ENCODE measurements at regions not wholly inside any gene's neighbourhood (a gene's known extent, or its start where the extent isn't known, plus 50 kb on each side); places are given as distances from the start of the nearest gene placed in this dataset.

GRCh38 chr2:138269765-138270164 lies 231.8 kb upstream of the SPOPL start:
- no peak overlapping the region for H3K27ac ChIP-seq (ENCODE audit: low read depth in 1 of 2, low read length in 2 of 2)

DNA sequence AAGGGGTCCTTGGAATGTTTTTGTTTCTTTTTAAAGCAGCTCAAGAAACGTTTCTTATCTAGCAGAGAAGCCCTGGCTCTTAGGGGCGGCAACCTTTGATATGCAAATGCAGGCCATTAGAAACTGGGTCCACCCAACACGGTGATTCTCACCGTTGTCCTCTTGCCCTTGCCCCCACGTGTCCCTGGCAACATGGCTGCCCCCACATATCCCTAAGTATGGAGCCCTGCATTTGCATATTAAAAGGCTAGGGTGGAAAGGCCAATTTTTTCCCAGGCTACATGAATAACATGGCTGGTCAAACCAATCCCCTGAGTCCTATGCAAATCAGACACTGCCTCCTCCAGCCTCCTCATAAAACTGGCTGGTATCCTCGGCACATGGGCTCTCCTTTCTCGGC lies 230.1 kb upstream of the SPOPL start:
- Histone ChIP-seq H3K79me2 (ENCODE audit: insufficient read depth, low read length) (no peaks in the 10 kb centered on the region), H3K27me3 (ENCODE audit: control insufficient read depth in 2 of 2, insufficient read depth in 2 of 2, low read length in 2 of 2) (no peaks in the 10 kb centered on the region), H3K27ac (ENCODE audit: low read depth in 1 of 2, low read length in 2 of 2) (no peak overlapping the region), H3K4me2 (replicated peaks; ENCODE audit: extremely low read depth, low read length, poor library complexity, severe bottlenecking) (no peak overlapping the region), H3K9ac (ENCODE audit: insufficient read depth, low read length, poor library complexity, severe bottlenecking) (no peak overlapping the region), H4K20me1 (ENCODE audit: insufficient read depth, low read length) (no peaks in the 10 kb centered on the region), H3K4me3 (replicated peaks in 1 of 3; ENCODE audit: low read depth in 2 of 3, low read length in 3 of 3) (no peak overlapping the region), H2AFZ (ENCODE audit: insufficient read depth, low read depth, low read length, poor library complexity, severe bottlenecking) (no peak overlapping the region), H3K9me3 (replicated peaks in 1 of 2; ENCODE audit: control insufficient read depth in 1 of 2, insufficient read depth in 1 of 2, low read length in 2 of 2) (no peaks in the 10 kb centered on the region), H3K36me3 (replicated peaks in 1 of 2; ENCODE audit: control insufficient read depth in 1 of 2, insufficient read depth in 2 of 2, low read length in 2 of 2) (no peaks in the 10 kb centered on the region), H3K4me1 (ENCODE audit: control insufficient read depth in 1 of 2, insufficient read depth in 2 of 2, low read length in 2 of 2) (no peaks in the 10 kb centered on the region)
- peaks cover 0 to 2% (median 1%) of the 10 kb centered on the region in 7 donors for H3K9me3 Mint-ChIP-seq
- H3K4me3 Mint-ChIP-seq: no peak overlapping the region
- H3K4me1 Mint-ChIP-seq: no peaks in the 10 kb centered on the region
- DNase-seq: no peak
- H3K27ac Mint-ChIP-seq: no peak overlapping the region
- TF ChIP-seq CTCF (IDR thresholded peaks at IDR 0.05): no peak
- intact Hi-C loops (cut with micrococcal nuclease): no loop called here
- H3K36me3 Mint-ChIP-seq: no peaks in the 10 kb centered on the region
- H3K27me3 Mint-ChIP-seq (ENCODE audit: low read depth in 3 of 3): no peaks in the 10 kb centered on the region
- 50% methylated on average over 2 of the region's 7 CpGs for WGBS (ENCODE audit: insufficient coverage)

More at GRCh38 chr2:138269765-138270164, 231.8 kb upstream of the SPOPL start:
- WGBS (ENCODE audit: insufficient coverage): no CpG with 5 or more reads among the region's 1 CpG
- Mint-ChIP-seq H3K4me3 (no peak overlapping the region), H3K4me1 (no peaks in the 10 kb centered on the region), H3K27me3 (ENCODE audit: low read depth in 3 of 3) (no peaks in the 10 kb centered on the region), H3K36me3 (no peaks in the 10 kb centered on the region), H3K9me3 (peaks cover 0 to 11% (median 2%) of the 10 kb centered on the region in 7 donors), H3K27ac (no peak overlapping the region)
- H3K9ac ChIP-seq (ENCODE audit: insufficient read depth, low read length, poor library complexity, severe bottlenecking): no peak overlapping the region
- no peaks in the 10 kb centered on the region for H3K9me3 ChIP-seq (replicated peaks in 1 of 2; ENCODE audit: control insufficient read depth in 1 of 2, insufficient read depth in 1 of 2, low read length in 2 of 2)
- no peaks in the 10 kb centered on the region for H3K27me3 ChIP-seq (ENCODE audit: control insufficient read depth in 2 of 2, insufficient read depth in 2 of 2, low read length in 2 of 2)
- H4K20me1 ChIP-seq (ENCODE audit: insufficient read depth, low read length): no peaks in the 10 kb centered on the region
- no peak overlapping the region for H3K4me3 ChIP-seq (replicated peaks in 1 of 3; ENCODE audit: low read depth in 2 of 3, low read length in 3 of 3)
- no peaks in the 10 kb centered on the region for H3K79me2 ChIP-seq (ENCODE audit: insufficient read depth, low read length)
- no peaks in the 10 kb centered on the region for H3K4me1 ChIP-seq (ENCODE audit: control insufficient read depth in 1 of 2, insufficient read depth in 2 of 2, low read length in 2 of 2)
- TF ChIP-seq CTCF (IDR thresholded peaks at IDR 0.05): no peak
- no peak overlapping the region for H3K4me2 ChIP-seq (replicated peaks; ENCODE audit: extremely low read depth, low read length, poor library complexity, severe bottlenecking)
- no peaks in the 10 kb centered on the region for H3K36me3 ChIP-seq (replicated peaks in 1 of 2; ENCODE audit: control insufficient read depth in 1 of 2, insufficient read depth in 2 of 2, low read length in 2 of 2)
- no peak overlapping the region for H2AFZ ChIP-seq (ENCODE audit: insufficient read depth, low read depth, low read length, poor library complexity, severe bottlenecking)
- intact Hi-C loops (cut with micrococcal nuclease): no loop called here
- no peak for DNase-seq

All from CD14-positive monocyte (primary cell).